Embryonic facial prominence (tissue), 1 donor: ENCODE measurements at regions not wholly inside any gene's neighbourhood (a gene's known extent, or its start where the extent isn't known, plus 50 kb on each side); places are given as distances from the start of the nearest gene placed in this dataset.

Experiments
- DNase-seq: peaks from one replicate; pipeline ENCODE4 v3.0.0-alpha.2; 2016; ENCODE audit errors: extremely low spot score

GRCh38 chr10:58451193-58451889, 61.3 kb upstream of the BICC1 start:
- no peak for DNase-seq

GRCh38 chr10:58453105-58453504, 59.6 kb upstream of the BICC1 start:
- no peak for DNase-seq

DNA sequence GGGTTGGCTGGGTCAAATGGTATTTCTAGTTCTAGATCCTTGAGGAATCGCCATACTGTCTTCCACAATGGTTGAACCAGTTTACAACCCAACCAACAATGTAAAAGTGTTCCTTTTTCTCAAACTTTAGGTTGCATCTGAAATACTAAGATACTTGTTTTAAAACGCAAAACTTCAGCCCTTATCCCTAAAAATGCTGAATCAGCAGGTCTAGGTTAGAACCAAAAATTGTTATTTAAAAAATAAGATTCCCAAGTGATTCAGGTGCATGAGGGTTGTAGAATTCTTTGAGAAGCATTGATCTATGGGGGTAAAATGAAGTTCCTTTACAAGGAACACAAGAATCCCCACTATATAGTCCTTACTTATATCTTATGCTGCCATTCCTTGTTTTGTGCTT, 56.5 kb upstream of the BICC1 start:
- DNase-seq: no peak

GRCh38 chr10:58457761-58458616, 54.7 kb upstream of the BICC1 start:
- DNase-seq: peak; percentile 32

DNA sequence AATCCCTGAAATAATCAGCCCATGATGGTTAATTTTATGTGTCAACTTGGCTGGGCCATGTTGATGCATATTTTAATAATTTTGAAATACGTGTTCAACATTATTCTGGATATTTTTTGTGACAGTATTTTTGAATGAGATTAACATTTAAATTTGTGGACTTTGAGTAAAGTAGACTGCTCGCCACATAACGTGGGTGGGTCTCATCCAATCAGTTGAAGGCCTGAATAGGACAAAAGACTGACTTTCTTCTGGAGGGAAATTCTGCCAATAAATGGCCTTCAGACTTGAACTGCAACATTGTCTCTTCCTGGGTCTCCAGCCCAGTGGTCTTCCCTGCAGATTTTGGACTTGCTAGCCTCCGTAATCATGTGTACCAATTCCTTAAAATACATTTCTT, 53.6 kb upstream of the BICC1 start:
- DNase-seq: no peak

GRCh38 chr10:58460157-58460556, 52.5 kb upstream of the BICC1 start:
- DNase-seq: no peak

DNA sequence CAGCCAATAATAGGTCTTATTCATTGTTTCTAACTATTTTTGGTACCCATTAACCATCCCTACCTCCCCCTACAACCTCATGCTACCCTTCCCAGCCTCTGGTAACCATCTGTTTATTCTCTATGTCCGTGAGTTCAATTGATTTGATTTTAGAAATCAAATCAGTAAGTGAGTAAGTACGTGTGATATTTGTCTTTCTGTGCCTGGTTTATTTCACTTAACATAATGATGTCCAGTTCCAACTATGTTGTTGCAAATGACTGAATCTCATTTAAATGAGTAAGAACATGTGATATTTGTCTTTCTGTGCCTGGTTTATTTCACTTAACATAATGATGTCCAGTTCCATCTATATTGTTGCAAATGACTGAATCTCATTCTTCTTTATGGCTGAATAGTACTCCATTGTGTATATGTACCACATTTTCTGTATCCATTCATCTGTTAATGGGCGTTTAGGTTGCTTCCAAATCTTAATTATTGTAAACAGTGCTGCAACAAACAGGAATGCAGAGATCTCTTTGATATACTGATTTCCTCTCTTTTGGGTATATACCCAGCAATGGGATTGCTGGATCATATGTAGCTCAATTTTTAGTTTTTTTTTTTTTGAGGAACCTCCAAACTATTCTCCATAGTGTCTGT, 49.7 kb upstream of the BICC1 start:
- no peak for DNase-seq
